ENCODE measurements at regions not wholly inside any gene's neighbourhood (a gene's known extent, or its start where the extent isn't known, plus 50 kb on each side); places are given as distances from the start of the nearest gene placed in this dataset.

DNA sequence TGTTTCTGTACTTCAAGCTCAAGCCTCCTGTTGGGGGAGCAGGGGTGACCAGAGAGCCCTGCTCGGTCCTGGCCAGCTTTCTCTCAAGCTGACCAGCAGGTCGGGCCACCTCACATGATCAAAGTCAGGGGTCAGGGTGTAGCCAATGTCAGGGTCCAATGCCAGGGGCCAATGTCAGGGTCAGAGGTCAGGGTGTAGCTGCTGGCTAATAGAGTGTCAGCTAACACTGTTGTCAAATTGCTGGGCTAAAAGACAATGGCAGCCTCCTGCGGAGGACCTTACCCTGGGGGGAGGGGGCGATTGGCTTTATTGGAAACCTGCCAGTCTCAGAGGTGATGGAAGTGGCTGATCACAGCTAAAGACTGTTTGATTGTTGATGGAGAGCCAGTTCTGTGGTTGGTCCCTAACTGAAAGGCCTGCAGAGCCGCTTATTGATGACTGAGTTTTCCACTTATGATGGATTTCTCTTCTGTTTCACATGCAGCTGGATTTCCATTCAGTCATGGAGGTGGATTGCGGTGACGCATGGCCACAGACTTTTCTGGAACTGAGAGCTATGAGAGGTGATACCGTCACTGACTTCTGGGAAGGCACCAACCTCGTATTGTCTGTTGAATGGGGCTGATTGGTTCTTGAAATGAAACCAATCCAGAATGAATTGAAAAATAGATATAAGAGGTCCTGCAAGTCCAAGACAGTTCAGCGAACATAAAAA lies 97.4 kb upstream of the ZFHX3 start:
- no peaks in the 10 kb centered on the region for H3K27me3 ChIP-seq (replicated peaks in 2 of 5; ENCODE audit: control insufficient read depth in 4 of 5, insufficient read depth in 5 of 5, low read length in 4 of 5)
- H3K27ac ChIP-seq (ENCODE audit: insufficient read depth in 1 of 2, low read depth in 1 of 2, low read length in 2 of 2, poor library complexity in 1 of 2, severe bottlenecking in 2 of 2) = no peak overlapping the region
- CTCF ChIA-PET = interaction anchor here (1.1 kb wide), 1 partner anchor 22 kb away, joined by 4 read pairs; no protein-coding TSS in a partner anchor
- H3K4me1 ChIP-seq (ENCODE audit: control extremely low read depth in 1 of 4, control insufficient read depth in 4 of 4, insufficient read depth in 4 of 4, low read length in 3 of 4) = peaks cover 0 to 2% (median under 1%) of the 10 kb centered on the region in 4 experiments
- no peak overlapping the region for H3K4me3 ChIP-seq (ENCODE audit: control insufficient read depth in 1 of 7, extremely low read depth in 1 of 7, insufficient read depth in 4 of 7, low read depth in 2 of 7, low read length in 6 of 7)
- no peaks in the 10 kb centered on the region for H3K9me3 ChIP-seq (ENCODE audit: control extremely low read depth in 1 of 5, control insufficient read depth in 4 of 5, insufficient read depth in 2 of 5, low read depth in 1 of 5, low read length in 4 of 5)
- 98% methylated on average over 9 of the region's 10 CpGs for WGBS (ENCODE audit: insufficient coverage)
- POLR2A ChIA-PET = no interaction called here
- H3K36me3 ChIP-seq (ENCODE audit: control insufficient read depth in 4 of 4, insufficient read depth in 4 of 4, low read length in 3 of 4) = no peaks in the 10 kb centered on the region
- DNase-seq = no peak

GRCh38 chr16:73143576-73144422 lies 95.9 kb upstream of the ZFHX3 start:
- CTCF ChIA-PET = no interaction called here
- Histone ChIP-seq H3K4me1 (ENCODE audit: control extremely low read depth in 1 of 4, control insufficient read depth in 4 of 4, insufficient read depth in 4 of 4, low read length in 3 of 4) (peaks cover 0 to 2% (median 0%) of the 10 kb centered on the region in 4 experiments), H3K27ac (ENCODE audit: insufficient read depth in 1 of 2, low read depth in 1 of 2, low read length in 2 of 2, poor library complexity in 1 of 2, severe bottlenecking in 2 of 2) (no peak overlapping the region), H3K4me3 (ENCODE audit: control insufficient read depth in 1 of 7, extremely low read depth in 1 of 7, insufficient read depth in 4 of 7, low read depth in 2 of 7, low read length in 6 of 7) (no peak overlapping the region), H3K36me3 (ENCODE audit: control insufficient read depth in 4 of 4, insufficient read depth in 4 of 4, low read length in 3 of 4) (no peaks in the 10 kb centered on the region), H3K27me3 (replicated peaks in 2 of 5; ENCODE audit: control insufficient read depth in 4 of 5, insufficient read depth in 5 of 5, low read length in 4 of 5) (no peaks in the 10 kb centered on the region), H3K9me3 (ENCODE audit: control extremely low read depth in 1 of 5, control insufficient read depth in 4 of 5, insufficient read depth in 2 of 5, low read depth in 1 of 5, low read length in 4 of 5) (no peaks in the 10 kb centered on the region)
- DNase-seq = no peak
- 98% methylated on average over 6 of the region's 14 CpGs for WGBS (ENCODE audit: insufficient coverage)
- POLR2A ChIA-PET = no interaction called here

GRCh38 chr16:73143002-73143401 lies 95.1 kb upstream of the ZFHX3 start:
- H3K9me3 ChIP-seq (ENCODE audit: control extremely low read depth in 1 of 5, control insufficient read depth in 4 of 5, insufficient read depth in 2 of 5, low read depth in 1 of 5, low read length in 4 of 5) = no peaks in the 10 kb centered on the region
- no peak overlapping the region for H3K27ac ChIP-seq (ENCODE audit: insufficient read depth in 1 of 2, low read depth in 1 of 2, low read length in 2 of 2, poor library complexity in 1 of 2, severe bottlenecking in 2 of 2)
- ChIA-PET CTCF (no interaction called here), POLR2A (no interaction called here)
- H3K4me1 ChIP-seq (ENCODE audit: control extremely low read depth in 1 of 4, control insufficient read depth in 4 of 4, insufficient read depth in 4 of 4, low read length in 3 of 4) = peaks cover 0 to 2% (median 0%) of the 10 kb centered on the region in 4 experiments
- no peaks in the 10 kb centered on the region for H3K27me3 ChIP-seq (replicated peaks in 2 of 5; ENCODE audit: control insufficient read depth in 4 of 5, insufficient read depth in 5 of 5, low read length in 4 of 5)
- 100% methylated on average over 4 of the region's 6 CpGs for WGBS (ENCODE audit: insufficient coverage)
- DNase-seq = no peak
- H3K36me3 ChIP-seq (ENCODE audit: control insufficient read depth in 4 of 4, insufficient read depth in 4 of 4, low read length in 3 of 4) = no peaks in the 10 kb centered on the region
- no peak overlapping the region for H3K4me3 ChIP-seq (ENCODE audit: control insufficient read depth in 1 of 7, extremely low read depth in 1 of 7, insufficient read depth in 4 of 7, low read depth in 2 of 7, low read length in 6 of 7)

DNA sequence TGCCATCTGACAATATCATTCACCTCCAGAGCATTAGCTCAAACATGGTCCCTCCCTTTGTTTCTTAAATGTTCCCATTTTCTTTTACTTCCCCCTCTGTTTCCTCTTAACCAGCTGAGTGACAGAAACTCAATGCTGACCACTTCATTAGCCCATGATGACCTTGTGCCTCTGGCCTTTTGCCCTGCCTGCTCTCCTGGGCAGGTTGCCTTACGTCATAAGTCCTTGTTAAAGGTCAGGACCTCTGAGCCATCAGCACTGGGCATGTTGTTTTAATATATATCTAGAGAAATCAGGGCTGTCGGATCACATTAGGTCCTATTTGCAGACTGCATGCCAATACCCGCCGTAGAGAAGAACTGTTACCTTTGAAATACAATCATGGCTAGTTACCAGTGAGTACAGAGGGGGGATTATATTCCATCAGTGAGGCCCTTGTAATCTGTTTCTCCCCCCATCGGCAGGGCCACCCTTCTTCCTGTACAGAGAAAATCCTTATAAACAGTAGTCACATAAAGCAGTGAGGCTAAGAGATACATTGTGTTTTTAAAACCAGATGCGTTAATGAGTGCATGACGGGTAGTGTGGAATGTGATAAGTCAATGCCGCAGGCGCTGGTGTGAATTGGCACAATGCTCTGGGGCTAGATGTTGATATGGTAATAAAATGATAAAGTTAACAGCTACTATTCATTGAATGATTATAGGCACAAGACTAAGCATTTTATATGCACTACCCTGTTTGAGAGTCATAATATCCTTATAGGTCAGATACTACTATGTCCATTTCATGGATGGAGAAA lies 94.3 kb upstream of the ZFHX3 start:
- CTCF ChIA-PET = no interaction called here

DNA sequence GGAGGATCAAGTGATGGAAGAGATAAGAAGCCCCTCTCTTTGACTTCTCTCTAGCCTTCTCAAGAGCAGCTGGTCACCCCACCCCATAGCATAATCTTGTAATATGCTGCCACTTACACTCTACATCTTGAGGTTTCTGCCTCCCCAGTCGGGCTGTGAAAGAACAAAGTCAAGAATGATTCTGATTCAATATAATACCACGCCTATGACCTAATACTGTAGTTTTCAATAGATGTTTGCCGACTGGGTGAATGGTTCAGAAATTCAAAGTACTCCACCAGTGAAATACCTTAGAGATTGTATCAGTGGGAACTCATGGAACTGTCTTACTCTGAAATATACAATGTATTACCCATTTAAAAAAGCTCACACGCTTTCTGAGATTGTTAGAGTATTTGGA lies 93.0 kb upstream of the ZFHX3 start:
- CTCF ChIA-PET = interaction anchor here (1.4 kb wide), 1 partner anchor 17 kb away, joined by 3 read pairs; no protein-coding TSS in a partner anchor
- Histone ChIP-seq H3K27ac (ENCODE audit: insufficient read depth in 1 of 2, low read depth in 1 of 2, low read length in 2 of 2, poor library complexity in 1 of 2, severe bottlenecking in 2 of 2) (no peak overlapping the region), H3K27me3 (replicated peaks in 2 of 5; ENCODE audit: control insufficient read depth in 4 of 5, insufficient read depth in 5 of 5, low read length in 4 of 5) (no peaks in the 10 kb centered on the region), H3K4me3 (ENCODE audit: control insufficient read depth in 1 of 7, extremely low read depth in 1 of 7, insufficient read depth in 4 of 7, low read depth in 2 of 7, low read length in 6 of 7) (no peak overlapping the region), H3K4me1 (ENCODE audit: control extremely low read depth in 1 of 4, control insufficient read depth in 4 of 4, insufficient read depth in 4 of 4, low read length in 3 of 4) (peaks cover 0 to 2% (median 0%) of the 10 kb centered on the region in 4 experiments), H3K9me3 (ENCODE audit: control extremely low read depth in 1 of 5, control insufficient read depth in 4 of 5, insufficient read depth in 2 of 5, low read depth in 1 of 5, low read length in 4 of 5) (no peaks in the 10 kb centered on the region), H3K36me3 (ENCODE audit: control insufficient read depth in 4 of 4, insufficient read depth in 4 of 4, low read length in 3 of 4) (no peaks in the 10 kb centered on the region)
- 83% methylated on average over 1 of the region's 4 CpGs for WGBS (ENCODE audit: insufficient coverage)
- POLR2A ChIA-PET = no interaction called here
- DNase-seq = no peak

More for the DNA sequence above, 94.3 kb upstream of the ZFHX3 start:
- no peak overlapping the region for H3K4me3 ChIP-seq (ENCODE audit: control insufficient read depth in 1 of 7, extremely low read depth in 1 of 7, insufficient read depth in 4 of 7, low read depth in 2 of 7, low read length in 6 of 7)
- H3K9me3 ChIP-seq (ENCODE audit: control extremely low read depth in 1 of 5, control insufficient read depth in 4 of 5, insufficient read depth in 2 of 5, low read depth in 1 of 5, low read length in 4 of 5) = no peaks in the 10 kb centered on the region
- POLR2A ChIA-PET = no interaction called here
- H3K4me1 ChIP-seq (ENCODE audit: control extremely low read depth in 1 of 4, control insufficient read depth in 4 of 4, insufficient read depth in 4 of 4, low read length in 3 of 4) = peaks cover 0 to 2% (median 0%) of the 10 kb centered on the region in 4 experiments
- 97% methylated on average over 6 of the region's 9 CpGs for WGBS (ENCODE audit: insufficient coverage)
- no peak for DNase-seq
- H3K27ac ChIP-seq (ENCODE audit: insufficient read depth in 1 of 2, low read depth in 1 of 2, low read length in 2 of 2, poor library complexity in 1 of 2, severe bottlenecking in 2 of 2) = no peak overlapping the region
- no peaks in the 10 kb centered on the region for H3K27me3 ChIP-seq (replicated peaks in 2 of 5; ENCODE audit: control insufficient read depth in 4 of 5, insufficient read depth in 5 of 5, low read length in 4 of 5)
- H3K36me3 ChIP-seq (ENCODE audit: control insufficient read depth in 4 of 4, insufficient read depth in 4 of 4, low read length in 3 of 4) = no peaks in the 10 kb centered on the region

DNA sequence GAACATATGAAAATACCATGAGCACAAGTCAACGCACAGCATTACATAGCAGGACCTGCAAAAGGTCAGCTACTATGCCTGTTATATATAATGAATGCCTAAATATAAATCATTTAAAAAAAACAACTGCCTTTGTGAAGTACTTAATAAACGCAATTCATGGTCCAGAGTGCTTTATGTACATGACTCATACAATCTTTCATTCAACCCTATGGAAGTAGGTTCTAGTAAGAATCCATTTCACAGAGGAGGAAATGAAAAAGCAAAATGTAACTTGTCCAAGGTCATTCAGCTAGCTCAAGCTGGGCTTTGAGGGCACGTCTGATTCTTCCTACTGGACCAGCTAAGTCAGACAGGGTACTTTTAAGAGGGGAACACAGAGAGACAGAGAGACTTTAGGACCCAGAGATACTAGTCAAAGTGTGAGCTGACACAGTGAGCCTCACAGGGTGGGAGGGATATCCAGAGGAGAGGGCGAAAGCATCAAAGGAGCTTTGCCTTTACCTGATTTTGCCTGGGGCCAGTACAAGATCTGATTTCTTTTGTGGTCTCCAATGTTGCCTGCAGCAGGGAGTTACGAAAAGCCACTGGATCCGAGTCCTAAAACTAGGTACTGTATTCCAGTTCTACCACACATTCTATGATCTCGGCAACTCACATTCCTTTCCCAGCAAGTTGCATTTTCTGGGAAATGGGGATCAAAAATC lies 83.4 kb upstream of the ZFHX3 start:
- Histone ChIP-seq H3K4me1 (ENCODE audit: control extremely low read depth in 1 of 4, control insufficient read depth in 4 of 4, insufficient read depth in 4 of 4, low read length in 3 of 4) (peaks cover 0 to 1% (median 0%) of the 10 kb centered on the region in 4 experiments), H3K36me3 (ENCODE audit: control insufficient read depth in 4 of 4, insufficient read depth in 4 of 4, low read length in 3 of 4) (no peaks in the 10 kb centered on the region), H3K4me3 (ENCODE audit: control insufficient read depth in 1 of 7, extremely low read depth in 1 of 7, insufficient read depth in 4 of 7, low read depth in 2 of 7, low read length in 6 of 7) (no peak overlapping the region), H3K27me3 (replicated peaks in 2 of 5; ENCODE audit: control insufficient read depth in 4 of 5, insufficient read depth in 5 of 5, low read length in 4 of 5) (no peaks in the 10 kb centered on the region), H3K27ac (ENCODE audit: insufficient read depth in 1 of 2, low read depth in 1 of 2, low read length in 2 of 2, poor library complexity in 1 of 2, severe bottlenecking in 2 of 2) (no peak overlapping the region), H3K9me3 (ENCODE audit: control extremely low read depth in 1 of 5, control insufficient read depth in 4 of 5, insufficient read depth in 2 of 5, low read depth in 1 of 5, low read length in 4 of 5) (no peaks in the 10 kb centered on the region)
- peak in 2 of 3 donors; percentile 28 to 50 for DNase-seq
- ChIA-PET POLR2A (no interaction called here), CTCF (no interaction called here)
- WGBS (ENCODE audit: insufficient coverage) = 89% methylated on average over 5 of the region's 7 CpGs

Measured in common myeloid progenitor, CD34-positive (primary cell).